GM12878 (cell line): ENCODE measurements at regions not wholly inside any gene's neighbourhood (a gene's known extent, or its start where the extent isn't known, plus 50 kb on each side); places are given as distances from the start of the nearest gene placed in this dataset.

ENCODE experiments used
- ATAC-seq: fragments of 200-7000 bp; cut with Tn5 transposase; 3 replicates; pipeline ENCODE4 v1.9.1; 2020; ENCODE audit warnings: mild to moderate bottlenecking, moderate library complexity
- BruUV-seq: library from RNA; stranded (reverse); fragments of 400-500 nt; replicated peaks from 2 replicates; lab custom pipeline; 2021; lab: Mats Ljungman, UMichigan
- CTCF ChIA-PET: fragments of 300-600 bp; sonication (Branson Sonifier 250); formaldehyde crosslinking; extraction: SDS; loops from one replicate; lab custom pipeline; 2021; ENCODE audit warnings: inconsistent platforms; lab: Yijun Ruan, JAX
- POLR2A ChIA-PET: fragments of 350-600 bp; formaldehyde crosslinking; extraction: SDS; loops from one replicate; lab custom pipeline; 2021; ENCODE audit warnings: inconsistent platforms; lab: Charles Lee
- RAD21 ChIA-PET: fragments of 300-600 bp; sonication (Branson Sonifier 250); formaldehyde crosslinking; loops from one replicate; lab custom pipeline; 2023; ENCODE audit warnings: antibody characterized with exemption; ENCODE audit not compliant: unreplicated experiment; lab: Charles Lee
- SMC1A ChIA-PET: fragments of 300-600 bp; sonication (Branson Sonifier 250); formaldehyde crosslinking; loops from one replicate; lab custom pipeline; 2023; ENCODE audit not compliant: unreplicated experiment, uncharacterized antibody; lab: Charles Lee
- DNase-seq: peaks from one replicate; pipeline ENCODE4 v3.0.0-alpha.2; 2011; ENCODE audit warnings: low read depth, low spot score
- FAIRE-seq: peaks from 3 replicates; lab custom pipeline; 2011; peaks lifted over from hg19 to GRCh38; lab: Jason Lieb, UNC
- H2AFZ ChIP-seq: 2 replicates; pipeline ENCODE4 v1.6.0; 2011; ENCODE audit warnings: low read depth, low read length, control low read depth; ENCODE audit not compliant: control insufficient read depth
- H3K27ac ChIP-seq: 2 replicates; pipeline ENCODE4 v1.5.1; 2011; ENCODE audit warnings: control low read depth; ENCODE audit not compliant: control insufficient read depth, insufficient read depth
- H3K27me3 ChIP-seq, 2 experiments: replicated peaks in 1 of 2; 2 replicates each; pipeline versions ENCODE4 v1.6.0 to v1.6.1; 2011; ENCODE audit warnings: low read length in 1 of 2; ENCODE audit not compliant: control insufficient read depth in 2 of 2, insufficient read depth in 2 of 2
- H3K36me3 ChIP-seq, 2 experiments: 2 replicates each; pipeline ENCODE4 v1.5.1; 2011; ENCODE audit warnings: low read length in 1 of 2; ENCODE audit not compliant: control insufficient read depth in 2 of 2, insufficient read depth in 2 of 2
- H3K4me1 ChIP-seq: 2 replicates; pipeline ENCODE4 v1.6.1; 2011; ENCODE audit warnings: mild to moderate bottlenecking, low read length, moderate library complexity, mixed read lengths; ENCODE audit not compliant: control insufficient read depth, insufficient read depth
- H3K4me2 ChIP-seq: 2 replicates; pipeline ENCODE4 v1.6.0; 2011; ENCODE audit warnings: control low read depth; ENCODE audit not compliant: control insufficient read depth, insufficient read depth
- H3K4me3 ChIP-seq: fragments of 200-600 bp; sonication (generic); 2 replicates; pipeline ENCODE4 v1.5.1; 2016
- H3K79me2 ChIP-seq: 2 replicates; pipeline ENCODE4 v1.6.0; 2011; ENCODE audit warnings: low read length; ENCODE audit not compliant: control insufficient read depth, insufficient read depth
- H3K9ac ChIP-seq: 2 replicates; pipeline ENCODE4 v1.8.0; 2011; ENCODE audit warnings: low read length, control low read depth, mixed read lengths; ENCODE audit not compliant: control insufficient read depth, insufficient read depth
- H3K9me3 ChIP-seq: replicated peaks from 3 replicates; pipeline ENCODE4 v1.5.1; 2011; ENCODE audit warnings: mild to moderate bottlenecking, low read length; ENCODE audit not compliant: control insufficient read depth, insufficient read depth
- H4K20me1 ChIP-seq: 2 replicates; pipeline ENCODE4 v1.6.0; 2011; ENCODE audit not compliant: control insufficient read depth, insufficient read depth
- BHLHE40 ChIP-seq, 2 experiments: fragments of 450-650 bp in 1 of 2; IDR thresholded peaks; 2 replicates each; pipeline ENCODE4 v1.6.1; 2011 to 2017; ENCODE audit warnings: low read depth in 2 of 2, borderline replicate concordance in 1 of 2, improper control_type of control experiment in 1 of 2, low read length in 1 of 2, mild to moderate bottlenecking in 1 of 2
- CBFB ChIP-seq: IDR thresholded peaks from 2 replicates; pipeline ENCODE4 v1.6.1; 2016; ENCODE audit warnings: antibody characterized with exemption, low read depth
- EGR1 ChIP-seq, 2 experiments: IDR thresholded peaks; 1 replicate in 1 of 2; 2 replicates in 1 of 2; pipeline ENCODE4 v1.6.1; 2011 to 2012; ENCODE audit warnings: low read depth in 2 of 2, low read length in 2 of 2, borderline replicate concordance in 1 of 2, mild to moderate bottlenecking in 1 of 2, moderate library complexity in 1 of 2
- EP300 ChIP-seq, 2 experiments: fragments of 150-350 bp in 1 of 2; IDR thresholded peaks; 2 replicates each; pipeline ENCODE4 v1.6.1; 2011 to 2012; ENCODE audit warnings: low read depth in 2 of 2, low read length in 2 of 2, borderline replicate concordance in 1 of 2, improper control_type of control experiment in 1 of 2, inconsistent platforms in 1 of 2; ENCODE audit not compliant: control insufficient read depth in 1 of 2
- GABPA ChIP-seq: IDR thresholded peaks from 2 replicates; pipeline ENCODE4 v1.6.1; 2014; ENCODE audit warnings: antibody characterized with exemption, low read depth, mild to moderate bottlenecking, inconsistent platforms
- GATAD2B ChIP-seq: fragments of 450-650 bp; conservative IDR thresholded peaks from 2 replicates; pipeline ENCODE4 v1.6.1; 2017; ENCODE audit warnings: low read depth, mild to moderate bottlenecking, moderate library complexity
- IKZF2 ChIP-seq, 2 experiments: fragments of 450-650 bp; IDR thresholded peaks; 2 replicates each; pipeline ENCODE4 v1.6.1; 2017; ENCODE audit warnings: mild to moderate bottlenecking in 2 of 2, moderate library complexity in 2 of 2
- JUNB ChIP-seq: IDR thresholded peaks from 2 replicates; pipeline ENCODE4 v1.6.1; 2016; ENCODE audit warnings: antibody characterized with exemption, mild to moderate bottlenecking
- MYB ChIP-seq: fragments of 150-350 bp; IDR thresholded peaks from 2 replicates; pipeline ENCODE4 v1.6.1; 2014; ENCODE audit warnings: mild to moderate bottlenecking, low read depth, low read length, borderline replicate concordance
- POLR2A ChIP-seq: IDR thresholded peaks from 2 replicates; pipeline ENCODE4 v1.6.1; 2011; ENCODE audit warnings: low read depth, mild to moderate bottlenecking, low read length
- RAD21 ChIP-seq: IDR thresholded peaks from 2 replicates; pipeline ENCODE4 v1.6.1; 2011; ENCODE audit warnings: mild to moderate bottlenecking, low read depth, low read length, moderate library complexity; ENCODE audit not compliant: insufficient read depth
- RB1 ChIP-seq: fragments of 450-650 bp; formaldehyde crosslinking; IDR thresholded peaks from 2 replicates; pipeline ENCODE4 v1.6.1; 2017; ENCODE audit warnings: mild to moderate bottlenecking, borderline replicate concordance
- STAT3 ChIP-seq: IDR thresholded peaks from 2 replicates; pipeline ENCODE4 v1.6.1; 2011; ENCODE audit warnings: low read depth, low read length, improper control_type of control experiment
- USF1 ChIP-seq: IDR thresholded peaks from 2 replicates; pipeline ENCODE4 v1.6.1; 2011; ENCODE audit warnings: borderline replicate concordance, low read depth, mild to moderate bottlenecking, moderate library complexity, mixed read lengths, low read length; ENCODE audit not compliant: insufficient read depth; ENCODE audit errors: extremely low read length
- YY1 ChIP-seq: IDR thresholded peaks from 2 replicates; pipeline ENCODE4 v1.6.1; 2011; ENCODE audit warnings: low read depth, mild to moderate bottlenecking, low read length
- ZNF687 ChIP-seq: fragments of 450-650 bp; IDR thresholded peaks from 2 replicates; pipeline ENCODE4 v1.6.1; 2017; ENCODE audit warnings: mild to moderate bottlenecking, moderate library complexity
- whole genome bisulfite sequencing: methylation state at CpG from one replicate; pipeline ENCODE4 v1.1.6; 2016; ENCODE audit warnings: low lambda C conversion rate; ENCODE audit not compliant: insufficient replicate concordance, insufficient coverage; ENCODE audit errors: missing lambda C conversion rate; 5-methylcytosine and 5-hydroxymethylcytosine counted together
- in situ Hi-C: fragments of 300-500 bp; cut with MboI; formaldehyde crosslinking; loops from 9 replicates; pipeline ENCODE4 v1.14.3; 2018; ENCODE audit warnings: mixed read lengths
- intact Hi-C: fragments of 100-400 bp; cut with micrococcal nuclease; formaldehyde crosslinking; loops from one replicate; pipeline ENCODE4 v1.14.2; 2022; ENCODE audit not compliant: unreplicated experiment

- no peak overlapping the region for H3K4me3 ChIP-seq
- no peak overlapping the region for H2AFZ ChIP-seq
- SMC1A ChIA-PET = no interaction called here
- TF ChIP-seq YY1 = no peak
- TF ChIP-seq CBFB = no peak
- TF ChIP-seq IKZF2 (IDR thresholded peaks at IDR 0.05) = no peak
- no peak for TF ChIP-seq JUNB
- TF ChIP-seq GABPA = no peak
- TF ChIP-seq USF1 = no peak
- TF ChIP-seq RAD21 = no peak
- no peak for TF ChIP-seq EGR1 (IDR thresholded peaks at IDR 0.05; ENCODE audit: borderline replicate concordance in 1 of 2, low read depth in 2 of 2, low read length in 2 of 2)
- TF ChIP-seq MYB = no peak
- no peak for TF ChIP-seq EP300 (IDR thresholded peaks at IDR 0.05; ENCODE audit: borderline replicate concordance in 1 of 2, control insufficient read depth in 1 of 2, low read depth in 2 of 2, low read length in 2 of 2)
- no peak for TF ChIP-seq BHLHE40 (IDR thresholded peaks at IDR 0.05; ENCODE audit: borderline replicate concordance in 1 of 2, low read depth in 2 of 2, low read length in 1 of 2)
- TF ChIP-seq RB1 = no peak
- TF ChIP-seq POLR2A = no peak
- TF ChIP-seq STAT3 = no peak
- TF ChIP-seq GATAD2B = no peak
- TF ChIP-seq ZNF687 = no peak
- in situ Hi-C loops (no loop called here), intact Hi-C loops (no loop called here)
- no peaks in the 10 kb centered on the region for H3K9me3 ChIP-seq
- H4K20me1 ChIP-seq = no peaks in the 10 kb centered on the region
- CTCF ChIA-PET = no interaction called here
- no peak overlapping the region for H3K4me2 ChIP-seq
- no TSS peak for BruUV-seq
- H3K36me3 ChIP-seq = no peaks in the 10 kb centered on the region
- no peak overlapping the region for H3K27ac ChIP-seq
- DNase-seq = no peak
- no peak for ATAC-seq
- RAD21 ChIA-PET = no interaction called here
- WGBS = 48% methylated on average over 23 of the region's 23 CpGs
- no peak for FAIRE-seq
- no peaks in the 10 kb centered on the region for H3K79me2 ChIP-seq
- no peak overlapping the region for H3K9ac ChIP-seq
- H3K4me1 ChIP-seq = no peaks in the 10 kb centered on the region
- no peaks in the 10 kb centered on the region for H3K27me3 ChIP-seq
- POLR2A ChIA-PET = no interaction called here
These were observed 184.9 kb upstream of the SFSWAP start for GRCh38 chr12:131525795-131526508.
